GM12891 (cell line): ENCODE measurements at regions not wholly inside any gene's neighbourhood (a gene's known extent, or its start where the extent isn't known, plus 50 kb on each side); places are given as distances from the start of the nearest gene placed in this dataset.

Experiments
- PAX5 ChIP-seq: IDR thresholded peaks from 2 replicates; pipeline ENCODE4 v1.6.1; 2011; ENCODE audit warnings: low read length, moderate library complexity, mild to moderate bottlenecking; ENCODE audit not compliant: insufficient read depth, severe bottlenecking
- POLR2A ChIP-seq: IDR thresholded peaks from 2 replicates; pipeline ENCODE4 v1.6.1; 2011; ENCODE audit warnings: low read depth, low read length, control low read depth
- TAF1 ChIP-seq: IDR thresholded peaks from 2 replicates; pipeline ENCODE4 v1.6.1; 2011; ENCODE audit warnings: low read depth, low read length, control low read depth

- TF ChIP-seq POLR2A (no peak), PAX5 (no peak), TAF1 (no peak)
Measured at GRCh38 chr2:195162918-195163317, 494.1 kb upstream of the SLC39A10 start.
